A673 (cell line): ENCODE measurements at regions not wholly inside any gene's neighbourhood (a gene's known extent, or its start where the extent isn't known, plus 50 kb on each side); places are given as distances from the start of the nearest gene placed in this dataset.

Experiments
- BruUV-seq: library from RNA; stranded (reverse); fragments of 400-500 nt; replicated peaks from 2 replicates; lab custom pipeline; 2021; lab: Mats Ljungman, UMichigan
- CTCF ChIA-PET: fragments of 300-600 bp; sonication (Branson Sonifier 250); formaldehyde crosslinking; loops from one replicate; lab custom pipeline; 2022; ENCODE audit warnings: antibody characterized with exemption; lab: Charles Lee
- POLR2A ChIA-PET: fragments of 300-600 bp; sonication (Branson Sonifier 250); formaldehyde crosslinking; loops from one replicate; lab custom pipeline; 2022; ENCODE audit warnings: antibody characterized with exemption; ENCODE audit not compliant: low non-redundant PET; lab: Charles Lee
- DNase-seq: peaks from one replicate; pipeline ENCODE4 v3.0.0-alpha.2; 2015; ENCODE audit warnings: low spot score
- H3K27ac ChIP-seq: fragments of 200-600 bp; sonication (generic); 2 replicates; pipeline ENCODE4 v1.5.1; 2016; ENCODE audit warnings: mixed run types, low read depth, mild to moderate bottlenecking, mixed read lengths, antibody characterized with exemption, low read length; ENCODE audit not compliant: poor library complexity, severe bottlenecking
- H3K27me3 ChIP-seq: fragments of 200-600 bp; sonication (generic); replicated peaks from 2 replicates; pipeline ENCODE4 v1.6.1; 2017; ENCODE audit warnings: mixed run types, low read depth, mild to moderate bottlenecking, mixed read lengths, antibody characterized with exemption, low read length; ENCODE audit not compliant: insufficient read depth, poor library complexity
- H3K36me3 ChIP-seq: fragments of 200-600 bp; sonication (generic); 2 replicates; pipeline ENCODE4 v1.6.1; 2016; ENCODE audit warnings: mixed run types, mild to moderate bottlenecking, mixed read lengths, antibody characterized with exemption, low read length; ENCODE audit not compliant: insufficient read depth, poor library complexity, severe bottlenecking
- H3K4me1 ChIP-seq: fragments of 200-600 bp; sonication (generic); 2 replicates; pipeline ENCODE4 v1.6.1; 2017; ENCODE audit warnings: mixed run types, mild to moderate bottlenecking, mixed read lengths, antibody characterized with exemption, low read length; ENCODE audit not compliant: insufficient read depth, poor library complexity, severe bottlenecking
- H3K4me3 ChIP-seq: fragments of 200-600 bp; sonication (generic); 2 replicates; pipeline ENCODE4 v1.5.1; 2016; ENCODE audit warnings: low read depth, mixed run types, mild to moderate bottlenecking, mixed read lengths, low read length; ENCODE audit not compliant: poor library complexity, severe bottlenecking
- H3K9me3 ChIP-seq: fragments of 200-600 bp; sonication (generic); 2 replicates; pipeline ENCODE4 v1.6.1; 2016; ENCODE audit warnings: mixed run types, low read depth, mild to moderate bottlenecking, mixed read lengths, antibody characterized with exemption, low read length; ENCODE audit not compliant: poor library complexity, severe bottlenecking
- EZH2 ChIP-seq: fragments of 200-600 bp; sonication (generic); IDR thresholded peaks from 2 replicates; pipeline ENCODE4 v1.6.1; 2017; ENCODE audit warnings: borderline replicate concordance, low read depth, mild to moderate bottlenecking, mixed read lengths, antibody characterized with exemption, low read length; ENCODE audit not compliant: poor library complexity, severe bottlenecking
- intact Hi-C: fragments of 100-400 bp; cut with micrococcal nuclease; formaldehyde crosslinking; loops from one replicate; pipeline ENCODE4 v1.10.0; 2022; ENCODE audit not compliant: unreplicated experiment
- TF ChIP-seq, protein P1 (sequence below): fragments of 300-800, 200-600 bp; sonication (generic); conservative IDR thresholded peaks from 2 replicates; pipeline ENCODE4 v1.5.1; 2017; ENCODE audit warnings: low read depth, mild to moderate bottlenecking, antibody characterized with exemption, low read length, moderate library complexity, mixed read lengths

- no peak for TF ChIP-seq EZH2
- TF ChIP-seq, protein P1, sequence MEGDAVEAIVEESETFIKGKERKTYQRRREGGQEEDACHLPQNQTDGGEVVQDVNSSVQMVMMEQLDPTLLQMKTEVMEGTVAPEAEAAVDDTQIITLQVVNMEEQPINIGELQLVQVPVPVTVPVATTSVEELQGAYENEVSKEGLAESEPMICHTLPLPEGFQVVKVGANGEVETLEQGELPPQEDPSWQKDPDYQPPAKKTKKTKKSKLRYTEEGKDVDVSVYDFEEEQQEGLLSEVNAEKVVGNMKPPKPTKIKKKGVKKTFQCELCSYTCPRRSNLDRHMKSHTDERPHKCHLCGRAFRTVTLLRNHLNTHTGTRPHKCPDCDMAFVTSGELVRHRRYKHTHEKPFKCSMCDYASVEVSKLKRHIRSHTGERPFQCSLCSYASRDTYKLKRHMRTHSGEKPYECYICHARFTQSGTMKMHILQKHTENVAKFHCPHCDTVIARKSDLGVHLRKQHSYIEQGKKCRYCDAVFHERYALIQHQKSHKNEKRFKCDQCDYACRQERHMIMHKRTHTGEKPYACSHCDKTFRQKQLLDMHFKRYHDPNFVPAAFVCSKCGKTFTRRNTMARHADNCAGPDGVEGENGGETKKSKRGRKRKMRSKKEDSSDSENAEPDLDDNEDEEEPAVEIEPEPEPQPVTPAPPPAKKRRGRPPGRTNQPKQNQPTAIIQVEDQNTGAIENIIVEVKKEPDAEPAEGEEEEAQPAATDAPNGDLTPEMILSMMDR = no peak
- CTCF ChIA-PET = no interaction called here
- Histone ChIP-seq H3K9me3 (no peaks in the 10 kb centered on the region), H3K4me3 (no peak overlapping the region), H3K27ac (no peak overlapping the region), H3K27me3 (peaks cover 3% of the 10 kb centered on the region), H3K4me1 (no peaks in the 10 kb centered on the region), H3K36me3 (no peaks in the 10 kb centered on the region)
- POLR2A ChIA-PET = no interaction called here
- no peak for DNase-seq
- no TSS peak for BruUV-seq
- intact Hi-C loops = no loop called here
Measured at GRCh38 chr12:58250077-58250476, 308.7 kb downstream of the ATP23 start.

- DNase-seq = no peak
- Histone ChIP-seq H3K4me3 (no peak overlapping the region), H3K27ac (no peak overlapping the region), H3K27me3 (peaks cover 3% of the 10 kb centered on the region), H3K4me1 (no peaks in the 10 kb centered on the region), H3K36me3 (no peaks in the 10 kb centered on the region), H3K9me3 (no peaks in the 10 kb centered on the region)
- intact Hi-C loops = no loop called here
- POLR2A ChIA-PET = no interaction called here
- TF ChIP-seq, protein P1 = no peak
- TF ChIP-seq EZH2 = no peak
- CTCF ChIA-PET = no interaction called here
- no TSS peak for BruUV-seq
Measured at GRCh38 chr12:58252914-58253313, 311.5 kb downstream of the ATP23 start.

GRCh38 chr12:58253663-58254062 is 312.3 kb downstream of the ATP23 start:
- H3K27me3 ChIP-seq = peaks cover 3% of the 10 kb centered on the region
- H3K27ac ChIP-seq = no peak overlapping the region
- DNase-seq = no peak
- no peaks in the 10 kb centered on the region for H3K9me3 ChIP-seq
- TF ChIP-seq, protein P1 = no peak
- TF ChIP-seq EZH2 = no peak
- no peaks in the 10 kb centered on the region for H3K4me1 ChIP-seq
- ChIA-PET POLR2A (no interaction called here), CTCF (no interaction called here)
- H3K4me3 ChIP-seq = no peak overlapping the region
- H3K36me3 ChIP-seq = no peaks in the 10 kb centered on the region
- no TSS peak for BruUV-seq
- intact Hi-C loops = no loop called here
